ENCODE measurements at regions not wholly inside any gene's neighbourhood (a gene's known extent, or its start where the extent isn't known, plus 50 kb on each side); places are given as distances from the start of the nearest gene placed in this dataset.
A peak's percentile ranks its signal among the peaks of the same experiment; 100 is the strongest.

DNA sequence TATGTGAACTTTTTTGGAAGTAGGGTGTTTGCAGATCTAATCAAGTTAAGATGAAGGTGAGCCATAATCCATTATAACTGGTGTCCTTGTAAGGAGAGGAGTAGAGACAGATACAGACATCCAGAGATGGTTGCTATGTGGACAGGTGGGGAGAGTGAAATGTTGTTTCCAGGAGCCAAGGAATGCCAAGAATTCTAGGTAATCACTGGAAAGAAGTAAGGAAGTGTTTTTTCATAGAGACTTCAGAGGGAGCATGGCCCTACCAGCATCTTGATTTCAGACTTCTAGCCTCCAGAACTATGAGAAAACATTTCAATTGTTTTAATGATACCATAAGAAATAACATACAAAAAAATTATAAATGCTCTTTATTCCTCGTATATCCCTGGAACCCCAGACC is 320.5 kb upstream of the ANO3 start:
- Histone ChIP-seq H2AFZ (no peak overlapping the region), H4K20me1 (replicated peaks; ENCODE audit: insufficient read depth) (no peaks in the 10 kb centered on the region), H3F3A (replicated peaks; ENCODE audit: low read depth) (no peaks in the 10 kb centered on the region), H3K27me3 (ENCODE audit: insufficient read depth) (no peaks in the 10 kb centered on the region), H3K4me3 (no peak overlapping the region), H3K4me2 (no peak overlapping the region), H3K36me3 (ENCODE audit: insufficient read depth) (no peaks in the 10 kb centered on the region), H3K79me2 (replicated peaks; ENCODE audit: insufficient read depth) (no peaks in the 10 kb centered on the region), H3K9me2 (ENCODE audit: insufficient read depth) (no peaks in the 10 kb centered on the region), H3K4me1 (ENCODE audit: insufficient read depth) (no peaks in the 10 kb centered on the region), H3K27ac (ENCODE audit: low read depth) (no peak overlapping the region)
- Mint-ChIP-seq H3K27ac (peak overlapping the region; percentile 19; the same call in 1 of the 2 replicates), H3K4me3 (no peak overlapping the region), H3K27me3 (ENCODE audit: insufficient read depth, low read depth, poor library complexity) (no peaks in the 10 kb centered on the region), H3K9me3 (no peaks in the 10 kb centered on the region; the same call in 2 of the 3 replicates), H3K36me3 (ENCODE audit: low read depth) (no peaks in the 10 kb centered on the region), H3K4me1 (peaks cover 2% of the 10 kb centered on the region; the same call in 2 of the 3 replicates)
- DNase-seq (ENCODE audit: low spot score) (peak; percentile 60), ATAC-seq (peak; percentile 44; the same call in 2 of the 3 replicates)
- TF ChIP-seq CREB1 (CRISPR knock-in tag; IDR thresholded peaks at IDR 0.05; ENCODE audit: low read depth) (no peak), EZH2phosphoT487 (IDR thresholded peaks at IDR 0.05; ENCODE audit: unreplicated experiment) (no peak), JUNB (IDR thresholded peaks at IDR 0.05; ENCODE audit: unreplicated experiment) (no peak), ZNF331 (CRISPR knock-in tag; IDR thresholded peaks at IDR 0.05; ENCODE audit: low read depth) (no peak), ZNF114 (CRISPR knock-in tag; IDR thresholded peaks at IDR 0.05) (no peak), STAT1 (IDR thresholded peaks at IDR 0.05; ENCODE audit: unreplicated experiment) (no peak)
- TF ChIP-seq, protein P1, sequence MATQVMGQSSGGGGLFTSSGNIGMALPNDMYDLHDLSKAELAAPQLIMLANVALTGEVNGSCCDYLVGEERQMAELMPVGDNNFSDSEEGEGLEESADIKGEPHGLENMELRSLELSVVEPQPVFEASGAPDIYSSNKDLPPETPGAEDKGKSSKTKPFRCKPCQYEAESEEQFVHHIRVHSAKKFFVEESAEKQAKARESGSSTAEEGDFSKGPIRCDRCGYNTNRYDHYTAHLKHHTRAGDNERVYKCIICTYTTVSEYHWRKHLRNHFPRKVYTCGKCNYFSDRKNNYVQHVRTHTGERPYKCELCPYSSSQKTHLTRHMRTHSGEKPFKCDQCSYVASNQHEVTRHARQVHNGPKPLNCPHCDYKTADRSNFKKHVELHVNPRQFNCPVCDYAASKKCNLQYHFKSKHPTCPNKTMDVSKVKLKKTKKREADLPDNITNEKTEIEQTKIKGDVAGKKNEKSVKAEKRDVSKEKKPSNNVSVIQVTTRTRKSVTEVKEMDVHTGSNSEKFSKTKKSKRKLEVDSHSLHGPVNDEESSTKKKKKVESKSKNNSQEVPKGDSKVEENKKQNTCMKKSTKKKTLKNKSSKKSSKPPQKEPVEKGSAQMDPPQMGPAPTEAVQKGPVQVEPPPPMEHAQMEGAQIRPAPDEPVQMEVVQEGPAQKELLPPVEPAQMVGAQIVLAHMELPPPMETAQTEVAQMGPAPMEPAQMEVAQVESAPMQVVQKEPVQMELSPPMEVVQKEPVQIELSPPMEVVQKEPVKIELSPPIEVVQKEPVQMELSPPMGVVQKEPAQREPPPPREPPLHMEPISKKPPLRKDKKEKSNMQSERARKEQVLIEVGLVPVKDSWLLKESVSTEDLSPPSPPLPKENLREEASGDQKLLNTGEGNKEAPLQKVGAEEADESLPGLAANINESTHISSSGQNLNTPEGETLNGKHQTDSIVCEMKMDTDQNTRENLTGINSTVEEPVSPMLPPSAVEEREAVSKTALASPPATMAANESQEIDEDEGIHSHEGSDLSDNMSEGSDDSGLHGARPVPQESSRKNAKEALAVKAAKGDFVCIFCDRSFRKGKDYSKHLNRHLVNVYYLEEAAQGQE (IDR thresholded peaks at IDR 0.05; ENCODE audit: unreplicated experiment) = no peak
- TF ChIP-seq, protein P2, sequence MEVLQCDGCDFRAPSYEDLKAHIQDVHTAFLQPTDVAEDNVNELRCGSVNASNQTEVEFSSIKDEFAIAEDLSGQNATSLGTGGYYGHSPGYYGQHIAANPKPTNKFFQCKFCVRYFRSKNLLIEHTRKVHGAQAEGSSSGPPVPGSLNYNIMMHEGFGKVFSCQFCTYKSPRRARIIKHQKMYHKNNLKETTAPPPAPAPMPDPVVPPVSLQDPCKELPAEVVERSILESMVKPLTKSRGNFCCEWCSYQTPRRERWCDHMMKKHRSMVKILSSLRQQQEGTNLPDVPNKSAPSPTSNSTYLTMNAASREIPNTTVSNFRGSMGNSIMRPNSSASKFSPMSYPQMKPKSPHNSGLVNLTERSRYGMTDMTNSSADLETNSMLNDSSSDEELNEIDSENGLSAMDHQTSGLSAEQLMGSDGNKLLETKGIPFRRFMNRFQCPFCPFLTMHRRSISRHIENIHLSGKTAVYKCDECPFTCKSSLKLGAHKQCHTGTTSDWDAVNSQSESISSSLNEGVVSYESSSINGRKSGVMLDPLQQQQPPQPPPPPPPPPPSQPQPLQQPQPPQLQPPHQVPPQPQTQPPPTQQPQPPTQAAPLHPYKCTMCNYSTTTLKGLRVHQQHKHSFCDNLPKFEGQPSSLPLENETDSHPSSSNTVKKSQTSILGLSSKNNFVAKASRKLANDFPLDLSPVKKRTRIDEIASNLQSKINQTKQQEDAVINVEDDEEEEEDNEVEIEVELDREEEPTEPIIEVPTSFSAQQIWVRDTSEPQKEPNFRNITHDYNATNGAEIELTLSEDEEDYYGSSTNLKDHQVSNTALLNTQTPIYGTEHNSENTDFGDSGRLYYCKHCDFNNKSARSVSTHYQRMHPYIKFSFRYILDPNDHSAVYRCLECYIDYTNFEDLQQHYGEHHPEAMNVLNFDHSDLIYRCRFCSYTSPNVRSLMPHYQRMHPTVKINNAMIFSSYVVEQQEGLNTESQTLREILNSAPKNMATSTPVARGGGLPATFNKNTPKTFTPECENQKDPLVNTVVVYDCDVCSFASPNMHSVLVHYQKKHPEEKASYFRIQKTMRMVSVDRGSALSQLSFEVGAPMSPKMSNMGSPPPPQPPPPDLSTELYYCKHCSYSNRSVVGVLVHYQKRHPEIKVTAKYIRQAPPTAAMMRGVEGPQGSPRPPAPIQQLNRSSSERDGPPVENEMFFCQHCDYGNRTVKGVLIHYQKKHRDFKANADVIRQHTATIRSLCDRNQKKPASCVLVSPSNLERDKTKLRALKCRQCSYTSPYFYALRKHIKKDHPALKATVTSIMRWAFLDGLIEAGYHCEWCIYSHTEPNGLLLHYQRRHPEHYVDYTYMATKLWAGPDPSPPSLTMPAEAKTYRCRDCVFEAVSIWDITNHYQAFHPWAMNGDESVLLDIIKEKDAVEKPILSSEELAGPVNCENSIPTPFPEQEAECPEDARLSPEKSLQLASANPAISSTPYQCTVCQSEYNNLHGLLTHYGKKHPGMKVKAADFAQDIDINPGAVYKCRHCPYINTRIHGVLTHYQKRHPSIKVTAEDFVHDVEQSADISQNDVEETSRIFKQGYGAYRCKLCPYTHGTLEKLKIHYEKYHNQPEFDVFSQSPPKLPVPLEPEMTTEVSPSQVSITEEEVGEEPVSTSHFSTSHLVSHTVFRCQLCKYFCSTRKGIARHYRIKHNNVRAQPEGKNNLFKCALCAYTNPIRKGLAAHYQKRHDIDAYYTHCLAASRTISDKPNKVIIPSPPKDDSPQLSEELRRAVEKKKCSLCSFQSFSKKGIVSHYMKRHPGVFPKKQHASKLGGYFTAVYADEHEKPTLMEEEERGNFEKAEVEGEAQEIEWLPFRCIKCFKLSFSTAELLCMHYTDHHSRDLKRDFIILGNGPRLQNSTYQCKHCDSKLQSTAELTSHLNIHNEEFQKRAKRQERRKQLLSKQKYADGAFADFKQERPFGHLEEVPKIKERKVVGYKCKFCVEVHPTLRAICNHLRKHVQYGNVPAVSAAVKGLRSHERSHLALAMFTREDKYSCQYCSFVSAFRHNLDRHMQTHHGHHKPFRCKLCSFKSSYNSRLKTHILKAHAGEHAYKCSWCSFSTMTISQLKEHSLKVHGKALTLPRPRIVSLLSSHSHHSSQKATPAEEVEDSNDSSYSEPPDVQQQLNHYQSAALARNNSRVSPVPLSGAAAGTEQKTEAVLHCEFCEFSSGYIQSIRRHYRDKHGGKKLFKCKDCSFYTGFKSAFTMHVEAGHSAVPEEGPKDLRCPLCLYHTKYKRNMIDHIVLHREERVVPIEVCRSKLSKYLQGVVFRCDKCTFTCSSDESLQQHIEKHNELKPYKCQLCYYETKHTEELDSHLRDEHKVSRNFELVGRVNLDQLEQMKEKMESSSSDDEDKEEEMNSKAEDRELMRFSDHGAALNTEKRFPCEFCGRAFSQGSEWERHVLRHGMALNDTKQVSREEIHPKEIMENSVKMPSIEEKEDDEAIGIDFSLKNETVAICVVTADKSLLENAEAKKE (CRISPR knock-in tag; IDR thresholded peaks at IDR 0.05) = no peak

Data from GM23338 (cell line).